DND-41 (cell line): ENCODE measurements at regions not wholly inside any gene's neighbourhood (a gene's known extent, or its start where the extent isn't known, plus 50 kb on each side); places are given as distances from the start of the nearest gene placed in this dataset.

Source experiments
- EZH2 ChIP-seq: IDR thresholded peaks from 3 replicates; pipeline ENCODE4 v1.6.1; 2012; ENCODE audit warnings: borderline replicate concordance, low read depth, mild to moderate bottlenecking, moderate library complexity, low read length, inconsistent platforms; ENCODE audit not compliant: severe bottlenecking
- TF ChIP-seq, protein P1 (sequence below): IDR thresholded peaks from 2 replicates; pipeline ENCODE4 v1.5.1; 2012; ENCODE audit warnings: borderline replicate concordance, low read length, moderate library complexity, mild to moderate bottlenecking; ENCODE audit not compliant: poor library complexity, severe bottlenecking; ENCODE audit errors: extremely low read depth

DNA sequence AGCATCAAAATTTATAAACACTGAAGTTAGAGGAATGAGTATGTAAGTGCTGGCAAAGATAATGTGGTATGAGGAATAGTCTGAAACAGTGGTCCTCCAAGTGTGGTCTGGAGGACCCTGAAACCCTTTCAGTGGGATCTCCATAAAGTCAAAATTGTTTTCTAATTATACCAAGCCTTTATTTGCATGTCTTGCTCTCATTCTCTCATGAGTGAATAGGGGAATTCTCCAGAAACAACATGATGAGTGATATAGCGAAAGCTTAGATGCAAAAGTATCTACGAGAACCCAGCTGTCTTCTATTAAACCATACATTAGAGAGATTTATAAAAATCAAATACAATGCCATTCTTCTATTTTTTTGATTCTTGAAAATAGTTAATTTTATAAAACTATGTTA, 145.0 kb upstream of the RAG2 start:
- TF ChIP-seq, protein P1, sequence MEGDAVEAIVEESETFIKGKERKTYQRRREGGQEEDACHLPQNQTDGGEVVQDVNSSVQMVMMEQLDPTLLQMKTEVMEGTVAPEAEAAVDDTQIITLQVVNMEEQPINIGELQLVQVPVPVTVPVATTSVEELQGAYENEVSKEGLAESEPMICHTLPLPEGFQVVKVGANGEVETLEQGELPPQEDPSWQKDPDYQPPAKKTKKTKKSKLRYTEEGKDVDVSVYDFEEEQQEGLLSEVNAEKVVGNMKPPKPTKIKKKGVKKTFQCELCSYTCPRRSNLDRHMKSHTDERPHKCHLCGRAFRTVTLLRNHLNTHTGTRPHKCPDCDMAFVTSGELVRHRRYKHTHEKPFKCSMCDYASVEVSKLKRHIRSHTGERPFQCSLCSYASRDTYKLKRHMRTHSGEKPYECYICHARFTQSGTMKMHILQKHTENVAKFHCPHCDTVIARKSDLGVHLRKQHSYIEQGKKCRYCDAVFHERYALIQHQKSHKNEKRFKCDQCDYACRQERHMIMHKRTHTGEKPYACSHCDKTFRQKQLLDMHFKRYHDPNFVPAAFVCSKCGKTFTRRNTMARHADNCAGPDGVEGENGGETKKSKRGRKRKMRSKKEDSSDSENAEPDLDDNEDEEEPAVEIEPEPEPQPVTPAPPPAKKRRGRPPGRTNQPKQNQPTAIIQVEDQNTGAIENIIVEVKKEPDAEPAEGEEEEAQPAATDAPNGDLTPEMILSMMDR = no peak
- no peak for TF ChIP-seq EZH2
